HG03066 (cell line): ENCODE measurements at regions not wholly inside any gene's neighbourhood (a gene's known extent, or its start where the extent isn't known, plus 50 kb on each side); places are given as distances from the start of the nearest gene placed in this dataset.

Source experiments
- ATAC-seq: cut with Tn5 transposase; IDR thresholded peaks from one replicate; pipeline ENCODE4 v1.9.1; 2021; ENCODE audit warnings: low read depth; ENCODE audit not compliant: unreplicated experiment

DNA sequence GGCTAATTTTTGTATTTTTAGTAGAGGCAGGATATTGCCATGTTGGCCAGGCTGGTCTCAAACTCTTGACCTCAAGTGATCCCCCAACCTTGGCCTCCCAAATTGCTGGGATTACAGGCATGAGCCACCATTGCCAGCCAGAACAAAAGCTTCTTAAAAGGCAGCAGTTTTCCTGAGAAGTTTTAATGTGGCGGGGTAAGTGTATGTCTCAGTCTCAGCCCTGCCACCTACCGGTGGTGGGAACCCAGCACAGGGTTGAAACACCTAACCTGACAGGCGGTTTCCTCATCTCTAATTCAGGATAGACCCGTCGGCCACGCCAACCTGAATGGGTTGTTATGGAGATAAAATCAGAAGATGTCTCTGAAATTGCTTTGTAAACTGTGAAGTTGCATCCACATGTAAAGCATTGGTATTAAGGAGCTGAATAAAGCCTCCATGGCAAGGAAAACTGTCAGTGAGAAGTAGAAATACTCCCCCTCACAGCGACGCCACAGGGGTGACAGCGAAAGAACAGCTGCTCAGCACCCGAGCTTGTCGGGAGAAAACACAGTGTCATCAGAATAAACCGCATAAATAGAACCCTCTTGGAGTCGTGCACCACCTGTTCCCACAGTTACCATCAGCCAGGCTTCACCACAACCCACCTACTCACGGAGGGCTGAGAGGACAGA lies 165.9 kb upstream of the NCAM1 start:
- no peak for ATAC-seq

DNA sequence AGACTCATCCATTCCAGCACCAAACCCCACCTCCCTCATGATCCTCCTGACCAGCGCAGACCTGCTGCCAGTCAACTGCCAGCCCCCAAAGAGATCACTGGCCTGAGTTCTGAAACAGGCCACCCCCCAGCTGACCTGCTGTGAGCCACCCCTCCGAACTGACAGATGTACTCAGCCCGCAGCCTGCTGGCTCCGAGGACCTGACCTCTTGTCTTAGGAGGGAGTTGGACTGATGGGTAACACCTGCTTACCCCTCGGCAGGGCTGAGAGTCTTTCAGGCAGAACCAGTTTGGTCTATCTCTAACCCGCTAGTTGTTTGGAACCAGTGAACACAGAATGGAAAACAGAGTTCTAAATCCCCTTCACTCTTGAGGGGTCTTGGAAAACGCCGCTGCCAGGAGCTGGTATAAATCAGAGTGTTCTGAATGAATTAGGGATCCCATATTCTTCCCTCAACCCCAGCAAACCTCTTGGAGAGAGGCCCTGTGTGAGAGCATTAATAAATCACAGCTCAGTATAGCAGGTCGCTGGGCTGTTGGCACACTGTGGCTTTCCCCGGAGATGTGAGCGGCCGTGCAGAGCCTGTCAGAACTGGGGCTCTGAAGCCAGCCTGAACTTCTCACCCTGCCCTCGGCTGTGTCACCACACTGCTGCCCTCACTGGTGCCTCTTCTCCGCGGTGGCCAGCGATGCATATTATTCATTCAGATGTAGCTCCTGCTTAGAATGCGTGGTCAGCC lies 165.1 kb upstream of the NCAM1 start:
- ATAC-seq: no peak

DNA sequence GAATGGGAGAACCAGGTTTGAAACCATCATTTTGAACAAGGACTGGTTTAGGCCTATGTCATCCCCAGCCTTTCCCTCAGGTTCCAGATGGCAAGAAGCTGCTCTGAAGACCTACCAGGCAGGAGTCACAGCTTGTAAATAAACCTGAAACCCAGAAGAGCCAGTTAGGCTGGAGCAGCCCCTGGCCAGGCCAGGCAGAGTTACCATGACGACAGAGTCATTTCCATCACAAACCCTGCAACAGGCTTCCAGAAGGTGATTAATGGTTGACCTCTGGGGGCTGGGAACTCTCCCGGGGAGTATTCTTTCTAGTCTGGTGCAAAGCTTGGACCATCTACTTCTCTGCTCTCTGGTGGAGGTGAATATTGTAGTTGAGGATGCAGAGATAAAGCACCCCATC lies 164.1 kb upstream of the NCAM1 start:
- no peak for ATAC-seq

DNA sequence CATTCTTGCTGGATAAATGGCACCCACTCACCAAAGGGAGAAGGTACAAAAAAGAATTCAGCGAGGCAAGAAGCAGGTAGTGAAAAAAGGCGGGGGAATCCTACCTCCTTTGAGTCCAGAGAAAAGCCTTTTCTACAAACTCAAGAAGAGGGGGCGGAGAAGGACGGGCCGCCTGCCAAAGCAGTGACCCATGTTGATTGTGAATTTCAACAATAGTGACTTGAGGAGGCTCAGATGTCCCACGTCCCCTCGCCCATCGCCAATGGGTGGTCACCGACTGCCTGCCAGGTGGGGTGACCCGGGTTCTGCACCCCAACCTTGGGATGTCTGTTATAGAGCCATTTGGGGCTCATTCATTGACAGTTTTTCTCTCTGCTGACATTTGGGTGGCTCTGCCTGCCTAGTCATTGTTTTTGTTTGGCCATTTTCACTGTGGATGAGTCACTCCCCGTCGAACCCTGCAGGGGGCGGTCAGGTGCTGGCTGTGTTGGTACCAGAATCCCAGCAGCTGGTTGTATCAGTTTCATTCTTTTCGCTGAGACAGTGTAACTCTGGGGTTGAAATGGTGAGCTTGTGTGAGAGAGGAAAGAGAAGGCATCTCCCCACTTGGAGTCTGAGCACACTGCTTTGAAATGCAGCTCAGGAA lies 163.4 kb upstream of the NCAM1 start:
- peak; percentile 58 for ATAC-seq

DNA sequence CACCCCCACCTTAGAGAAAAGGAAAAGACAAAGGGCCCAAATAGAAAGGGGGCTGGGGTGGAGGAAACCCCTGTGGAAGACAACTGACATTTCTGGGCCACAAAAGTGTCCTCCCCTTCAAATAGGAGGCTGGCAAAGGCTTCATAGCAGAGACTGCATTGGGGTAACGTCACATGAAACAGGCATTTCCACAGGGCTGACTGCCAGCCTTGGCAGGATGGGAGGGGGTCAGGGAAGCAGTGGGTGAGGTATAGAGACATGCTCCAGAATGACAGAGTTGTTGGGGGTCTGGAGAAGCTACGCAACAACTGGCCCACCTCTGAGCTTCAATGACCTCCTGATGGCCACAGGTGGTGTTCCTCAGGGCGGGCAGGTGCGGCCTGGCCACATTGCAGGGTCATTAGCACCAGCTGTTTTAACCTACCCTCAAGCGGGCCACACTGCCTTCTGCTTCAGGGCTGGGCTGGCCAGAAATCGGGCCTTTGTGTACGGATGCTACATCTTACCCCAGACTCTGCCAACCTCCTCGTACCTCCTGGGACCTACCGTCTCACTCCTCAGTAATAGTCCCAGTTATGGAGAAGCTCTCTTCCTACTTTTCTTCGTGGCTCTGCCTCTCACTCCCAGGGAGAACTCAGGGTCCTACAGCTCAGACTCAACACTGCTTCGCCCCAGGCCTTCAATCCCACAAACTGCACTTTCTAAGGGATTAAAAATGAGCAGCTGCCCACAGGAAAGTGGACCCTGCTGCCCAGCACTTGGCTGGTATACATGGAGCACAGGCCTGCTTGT lies 160.0 kb upstream of the NCAM1 start:
- no peak for ATAC-seq

DNA sequence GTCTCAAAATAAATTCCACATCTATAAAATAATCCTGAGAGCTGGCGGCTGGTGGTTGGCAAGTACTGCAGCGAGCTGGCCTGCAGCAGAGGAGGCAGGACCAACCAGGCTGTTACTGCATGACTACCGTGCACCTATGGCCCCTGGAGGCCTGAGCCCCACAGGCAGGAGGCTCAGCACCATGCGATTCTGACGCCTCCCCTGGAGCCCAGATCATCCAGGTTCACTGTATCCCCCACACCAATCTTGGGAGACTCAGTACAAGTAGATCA lies 159.5 kb upstream of the NCAM1 start:
- no peak for ATAC-seq

DNA sequence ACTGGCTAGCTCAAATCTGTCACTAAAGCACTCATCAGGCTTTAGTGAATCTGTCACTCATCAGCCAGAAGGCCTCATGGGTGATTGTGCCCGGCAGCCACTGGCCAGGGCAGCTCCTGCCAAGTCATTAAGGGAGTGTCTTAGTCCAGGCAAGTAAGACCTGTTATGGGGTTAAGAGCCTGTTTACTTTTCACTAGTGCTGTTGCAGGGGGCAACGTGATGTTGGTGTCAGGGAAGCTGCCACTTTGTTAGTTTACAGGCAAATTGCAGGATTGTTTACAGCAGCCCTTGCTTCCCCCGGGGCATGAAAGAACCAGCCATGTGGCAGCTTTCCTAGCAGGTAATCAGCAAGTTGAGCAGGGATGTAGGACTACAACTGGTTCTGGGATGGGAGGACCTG lies 155.6 kb upstream of the NCAM1 start:
- ATAC-seq: no peak

DNA sequence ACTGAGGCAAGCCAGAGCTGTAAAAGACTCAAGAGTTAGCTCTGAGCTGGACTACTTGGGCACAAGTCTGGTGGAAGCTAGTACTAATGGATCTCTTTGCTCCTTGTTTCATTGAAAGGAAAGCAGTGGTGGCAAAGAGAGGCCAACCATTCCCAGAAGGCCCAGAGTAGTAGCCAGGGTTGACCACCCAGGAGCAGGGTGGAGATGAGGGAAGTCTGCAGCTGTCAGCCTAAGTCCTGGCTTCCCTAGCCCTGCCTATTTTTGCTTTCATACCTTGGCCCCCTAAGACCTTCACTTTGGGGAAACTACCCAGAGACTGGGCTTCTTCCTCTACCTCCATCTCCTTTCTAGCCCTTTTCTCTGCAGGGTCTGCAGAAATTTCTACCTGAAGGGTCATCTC lies 155.0 kb upstream of the NCAM1 start:
- ATAC-seq: no peak

DNA sequence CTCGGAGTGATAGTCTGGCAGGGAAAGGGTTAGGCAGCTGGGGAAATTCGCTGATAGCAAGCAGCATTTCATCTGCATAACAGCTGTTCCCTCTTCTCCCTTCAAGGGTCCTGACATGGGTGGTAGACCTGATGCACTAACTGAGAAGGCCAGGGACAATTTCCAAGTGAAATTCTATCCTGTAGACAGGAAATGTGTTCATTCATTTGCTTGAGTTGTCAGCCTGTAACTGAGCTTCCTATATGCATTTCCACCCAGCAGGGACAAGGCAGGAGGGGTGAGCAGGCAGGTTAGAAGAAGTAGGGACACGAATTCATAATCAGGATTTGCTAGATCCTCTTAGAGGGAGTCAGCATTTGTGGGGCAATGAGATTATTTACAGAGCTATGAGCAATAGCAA lies 154.3 kb upstream of the NCAM1 start:
- no peak for ATAC-seq

DNA sequence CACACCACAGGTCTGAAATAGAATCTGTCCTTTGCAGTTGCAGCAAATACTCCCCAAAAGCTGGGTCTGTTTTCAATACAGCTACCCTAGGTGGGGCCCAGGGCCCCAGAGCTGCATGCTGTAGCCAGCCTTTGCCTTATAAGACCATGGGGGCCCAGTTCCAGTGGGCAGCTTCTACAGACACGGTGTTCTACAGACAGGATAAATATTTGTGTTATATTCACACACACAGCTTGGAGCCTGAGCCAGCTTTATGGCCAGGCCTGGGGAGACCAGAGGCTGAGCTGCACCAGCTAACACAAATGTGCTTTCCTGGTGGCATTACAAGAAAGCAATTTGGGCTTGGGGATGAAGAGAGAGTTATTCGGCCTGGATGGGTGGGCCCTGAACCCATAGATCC lies 151.8 kb upstream of the NCAM1 start:
- ATAC-seq: no peak

DNA sequence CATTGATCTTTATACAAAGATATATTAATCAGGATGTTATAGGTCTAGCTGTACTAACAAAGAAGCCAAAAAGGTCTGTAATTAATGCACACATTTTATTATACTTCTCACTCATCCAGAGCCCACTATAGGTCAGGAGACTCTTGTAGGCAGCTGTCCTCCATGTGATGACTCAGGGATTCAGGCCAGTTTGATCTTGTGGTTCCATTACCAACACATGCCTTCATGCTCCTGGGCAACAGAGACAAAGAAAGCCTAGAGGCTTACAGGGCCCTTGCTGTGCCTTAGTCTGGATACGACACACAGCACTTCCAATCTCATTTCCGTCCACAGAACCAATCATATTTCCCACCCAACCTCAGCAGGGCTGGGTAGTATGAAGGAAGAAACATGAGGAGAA lies 150.3 kb upstream of the NCAM1 start:
- ATAC-seq: no peak

DNA sequence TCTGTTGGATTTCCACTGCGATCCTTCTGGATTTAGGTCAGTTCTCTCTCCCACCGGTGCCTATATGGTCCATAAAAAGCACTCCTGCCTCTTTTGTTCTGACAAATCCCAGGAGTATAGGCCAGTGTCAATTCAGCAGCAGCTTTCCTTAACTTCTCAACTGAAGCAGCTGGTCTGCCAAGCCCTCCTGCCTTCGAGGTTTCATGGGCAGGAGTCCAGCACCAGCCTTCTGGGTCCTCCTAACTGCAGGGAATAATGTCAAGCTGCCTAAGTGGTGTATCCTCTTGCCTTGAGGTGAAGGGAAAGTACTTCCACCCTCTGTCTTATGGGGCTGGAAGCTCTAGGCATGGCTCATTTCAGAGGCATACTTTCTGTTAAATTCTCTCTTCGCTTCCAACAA lies 149.4 kb upstream of the NCAM1 start:
- ATAC-seq: no peak

DNA sequence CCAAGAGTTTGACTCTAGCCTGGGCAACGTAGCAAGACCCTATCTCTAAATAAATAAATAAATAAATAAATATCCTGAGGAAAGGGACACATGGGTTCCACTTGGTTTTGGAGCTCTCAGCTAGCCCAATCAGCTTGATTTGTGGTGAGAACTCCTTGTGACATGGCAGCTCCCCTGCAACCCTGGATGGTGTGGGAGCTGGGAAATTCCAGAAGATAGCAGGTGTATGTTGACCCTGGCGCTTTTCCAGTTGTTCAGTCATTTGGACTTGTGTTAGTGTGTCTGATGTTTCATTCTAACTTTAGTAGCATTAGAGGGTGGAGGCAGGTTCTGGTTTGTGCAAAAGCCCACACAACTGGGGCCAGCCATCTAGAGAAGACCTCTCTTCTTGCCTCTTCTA lies 148.5 kb upstream of the NCAM1 start:
- ATAC-seq: no peak

DNA sequence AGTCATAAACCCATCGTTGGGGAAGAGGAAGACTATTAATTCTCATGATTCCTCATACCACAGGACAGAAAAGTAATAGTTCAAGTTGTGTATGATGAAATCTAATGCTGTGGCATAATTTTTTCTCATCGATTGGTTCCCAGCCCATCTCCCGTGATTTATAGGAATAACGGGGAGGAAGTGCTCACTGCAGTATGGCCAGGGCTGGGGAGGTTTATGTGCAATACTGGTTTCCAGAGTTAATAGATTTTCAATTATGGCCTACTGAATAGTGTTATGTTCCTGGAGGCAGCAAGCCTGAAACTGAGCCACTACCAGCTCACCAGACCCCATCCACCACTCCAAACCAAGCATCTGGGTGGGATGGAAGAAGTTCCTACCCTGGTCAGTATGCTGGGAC lies 147.1 kb upstream of the NCAM1 start:
- no peak for ATAC-seq

DNA sequence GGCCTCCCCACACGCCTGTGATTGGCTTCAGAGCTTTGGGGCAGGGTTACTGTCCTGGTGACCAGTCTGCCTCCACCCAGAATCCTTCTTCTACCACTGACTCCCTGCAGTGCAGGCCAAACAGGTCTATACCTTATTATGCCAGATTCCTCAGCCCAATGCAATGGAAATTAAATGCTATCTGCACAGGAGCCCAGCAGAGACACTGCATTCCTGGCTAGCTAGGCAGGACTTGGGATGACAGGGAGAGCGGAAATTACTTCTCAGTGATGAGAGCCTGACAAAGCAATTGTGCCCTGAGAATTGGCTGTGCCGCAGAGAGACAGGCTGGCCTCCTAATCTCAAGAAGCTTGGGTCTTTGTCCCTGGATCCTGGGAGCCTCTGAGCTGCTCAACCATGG lies 143.8 kb upstream of the NCAM1 start:
- ATAC-seq: no peak

DNA sequence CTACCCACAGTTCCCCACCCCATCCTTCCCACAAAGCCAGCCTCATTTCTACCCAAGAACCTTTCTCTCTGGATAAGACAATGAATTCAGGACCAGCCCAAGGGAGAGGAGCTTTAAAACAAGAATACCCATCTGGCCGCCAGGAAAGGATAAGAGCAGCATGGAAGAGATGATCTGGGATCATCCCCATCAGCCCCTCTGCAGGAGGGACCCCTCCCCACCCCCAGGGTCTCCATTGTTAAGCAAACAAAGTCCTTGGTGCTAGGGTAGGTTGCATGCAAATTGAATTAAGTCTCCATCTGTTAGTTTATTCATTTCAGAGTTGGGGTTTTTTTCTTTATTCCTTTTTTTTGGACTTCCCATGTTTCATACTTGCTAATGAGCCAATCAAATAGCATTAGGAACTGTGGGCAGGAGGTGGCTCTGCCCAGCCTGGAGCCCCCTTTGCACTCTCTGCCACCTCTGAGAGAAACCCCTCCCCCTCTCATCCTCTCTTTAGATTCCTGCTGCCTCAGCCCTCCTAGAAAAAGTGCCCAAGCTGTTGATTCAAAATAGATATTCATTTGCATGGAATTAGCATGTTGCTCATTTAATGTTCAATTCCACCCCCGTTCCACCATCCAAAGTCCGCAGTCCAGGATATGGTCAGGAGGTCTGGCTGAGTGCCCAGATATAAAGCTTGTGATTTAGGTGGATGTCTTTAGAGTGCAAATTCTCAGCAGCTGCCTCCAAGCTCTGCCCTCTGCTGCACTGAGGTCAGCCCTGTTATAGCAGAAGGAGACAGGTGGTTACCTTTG lies 138.5 kb upstream of the NCAM1 start:
- ATAC-seq: no peak

DNA sequence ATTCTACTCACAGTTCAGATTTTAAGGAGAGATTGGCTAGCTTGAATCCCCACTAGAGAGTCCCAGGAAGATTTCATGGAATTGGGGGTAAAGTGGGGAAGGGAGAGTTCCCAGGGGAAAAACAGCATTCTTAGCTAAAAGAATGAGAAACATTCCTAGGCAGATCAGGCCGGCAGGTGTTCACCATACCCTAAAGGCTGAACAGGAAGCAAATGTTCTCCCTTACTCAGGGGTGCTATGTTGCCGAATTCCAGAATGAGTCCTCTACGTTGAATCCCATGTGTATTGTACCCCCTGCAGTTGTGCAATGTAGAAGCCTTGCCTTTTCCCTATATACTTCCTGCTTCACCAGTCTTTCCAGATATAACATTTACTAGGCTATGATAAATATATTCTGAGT lies 135.2 kb upstream of the NCAM1 start:
- ATAC-seq: no peak

DNA sequence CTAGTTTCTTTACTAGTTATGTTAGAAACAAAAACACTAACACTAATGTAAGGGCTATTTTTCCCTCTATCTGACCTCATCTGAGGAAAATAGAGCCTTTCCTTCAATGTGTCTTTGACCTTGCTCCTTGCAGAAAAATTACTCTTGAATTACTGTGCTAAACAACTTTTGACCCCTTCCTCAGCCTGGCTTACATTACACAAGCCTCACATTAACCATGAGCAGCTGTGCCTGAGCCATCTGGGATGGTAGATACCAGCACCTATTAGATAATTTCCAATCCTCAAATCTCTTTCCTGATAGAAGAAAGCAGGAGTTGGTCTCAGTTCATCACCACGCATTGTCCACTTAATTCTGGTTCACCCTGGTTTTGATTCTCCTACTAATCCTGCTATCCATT lies 134.4 kb upstream of the NCAM1 start:
- no peak for ATAC-seq

DNA sequence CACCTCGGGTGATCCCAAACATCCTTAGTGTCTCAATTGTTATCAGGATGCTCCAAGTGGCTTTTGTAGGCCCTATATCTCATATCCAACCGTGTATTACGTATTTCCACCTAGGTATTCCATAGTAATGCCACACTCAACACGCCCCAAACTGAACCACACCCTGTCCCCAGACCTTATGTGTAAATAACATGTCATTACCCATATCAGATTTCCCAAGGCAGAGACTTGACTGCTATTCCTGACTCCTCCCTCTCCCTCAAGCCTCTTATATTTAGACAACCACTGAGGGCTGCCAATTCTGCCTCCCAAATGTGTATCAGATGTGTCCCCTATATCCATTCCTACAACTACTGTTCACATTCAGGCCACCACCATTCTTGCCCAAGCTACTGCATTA lies 132.8 kb upstream of the NCAM1 start:
- ATAC-seq: no peak

DNA sequence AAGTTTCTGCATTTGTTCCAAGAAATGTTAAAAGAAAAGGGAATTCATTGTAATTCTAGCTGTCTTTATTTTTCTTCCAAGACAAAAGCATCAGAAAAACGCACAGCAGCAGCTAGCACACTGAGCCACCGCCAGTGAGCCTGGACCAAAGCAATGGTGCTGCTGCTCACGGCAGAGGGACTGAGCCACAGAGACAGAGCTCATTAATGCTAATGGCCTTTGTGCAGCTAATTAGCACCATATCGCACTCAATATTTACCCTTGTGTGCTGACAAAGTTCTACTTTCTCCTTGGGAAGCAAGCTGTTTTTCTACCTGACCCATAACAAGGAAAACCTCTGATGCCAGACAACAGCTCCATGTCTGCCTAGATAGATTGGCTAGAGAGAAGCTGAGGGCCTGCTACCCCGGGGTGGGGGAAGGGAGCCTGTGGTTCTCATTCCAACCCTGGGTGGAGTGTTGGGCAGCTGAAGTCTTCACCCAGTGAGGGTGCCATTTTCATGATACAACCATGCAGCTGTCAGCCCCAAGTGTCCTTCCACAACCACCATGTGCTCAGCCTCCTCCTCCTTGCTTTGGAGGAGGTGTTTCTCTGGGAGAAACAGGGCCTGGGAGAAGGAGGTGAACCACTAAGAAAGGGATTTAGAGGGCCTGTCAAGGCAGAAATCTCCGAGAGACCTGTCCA lies 131.1 kb upstream of the NCAM1 start:
- ATAC-seq: no peak
